Activated T-cell treated with anti-CD3 and anti-CD28 coated beads, Interleukin-2, amount 50 U/mL, for 4 hours (primary cell): ENCODE measurements at regions not wholly inside any gene's neighbourhood (a gene's known extent, or its start where the extent isn't known, plus 50 kb on each side); places are given as distances from the start of the nearest gene placed in this dataset.

Source experiments
- ATAC-seq, 2 donors: fragments of 200-7000 bp; cut with Tn5 transposase; one replicate each; pipeline ENCODE4 v1.10.0; 2021
- DNase-seq: peaks from one replicate; pipeline ENCODE4 v3.0.0-alpha.2; 2020
- H3K27me3 Mint-ChIP-seq: one replicate; pipeline ENCODE4 v1.8.0; 2021; ENCODE audit warnings: low read depth, mixed read lengths
- H3K36me3 Mint-ChIP-seq: one replicate; pipeline ENCODE4 v1.8.0; 2022; ENCODE audit warnings: mixed read lengths; ENCODE audit not compliant: insufficient read depth
- H3K4me1 Mint-ChIP-seq: one replicate; pipeline ENCODE4 v1.8.0; 2021; ENCODE audit warnings: low read depth, mixed read lengths
- H3K4me3 Mint-ChIP-seq: one replicate; pipeline ENCODE4 v1.8.0; 2021; ENCODE audit warnings: mild to moderate bottlenecking, moderate library complexity, mixed read lengths
- H3K9me3 Mint-ChIP-seq: one replicate; pipeline ENCODE4 v1.8.0; 2021; ENCODE audit warnings: mixed read lengths

- Mint-ChIP-seq H3K4me1 (no peaks in the 10 kb centered on the region), H3K9me3 (peaks cover 4% of the 10 kb centered on the region)
- no peak for ATAC-seq
Measured at GRCh38 chr7:47024991-47025390, 556.9 kb downstream of the TNS3 start.

GRCh38 chr7:47008461-47008860 lies 573.5 kb downstream of the TNS3 start:
- H3K36me3 Mint-ChIP-seq = no peaks in the 10 kb centered on the region
- no peak for ATAC-seq
- H3K4me1 Mint-ChIP-seq = no peaks in the 10 kb centered on the region
- H3K9me3 Mint-ChIP-seq = peaks cover 9% of the 10 kb centered on the region
- H3K27me3 Mint-ChIP-seq = no peaks in the 10 kb centered on the region
- no peak overlapping the region for H3K4me3 Mint-ChIP-seq
- no peak for DNase-seq

More at GRCh38 chr7:47024991-47025390, 556.9 kb downstream of the TNS3 start:
- Mint-ChIP-seq H3K36me3 (no peaks in the 10 kb centered on the region), H3K4me3 (no peak overlapping the region), H3K27me3 (no peaks in the 10 kb centered on the region)
- DNase-seq = no peak

GRCh38 chr7:47007471-47007870 lies 574.4 kb downstream of the TNS3 start:
- ATAC-seq (no peak), DNase-seq (no peak)
- Mint-ChIP-seq H3K27me3 (no peaks in the 10 kb centered on the region), H3K4me1 (no peaks in the 10 kb centered on the region), H3K9me3 (peaks cover 9% of the 10 kb centered on the region), H3K36me3 (no peaks in the 10 kb centered on the region), H3K4me3 (no peak overlapping the region)

GRCh38 chr7:47000561-47000960 lies 581.4 kb downstream of the TNS3 start:
- Mint-ChIP-seq H3K36me3 (no peaks in the 10 kb centered on the region), H3K4me1 (no peaks in the 10 kb centered on the region), H3K9me3 (peaks cover 7% of the 10 kb centered on the region), H3K4me3 (no peak overlapping the region), H3K27me3 (no peaks in the 10 kb centered on the region)
- DNase-seq = no peak
- ATAC-seq = no peak

- no peak for ATAC-seq
- Mint-ChIP-seq H3K9me3 (peaks cover 3% of the 10 kb centered on the region), H3K27me3 (no peaks in the 10 kb centered on the region), H3K4me1 (no peaks in the 10 kb centered on the region), H3K36me3 (no peaks in the 10 kb centered on the region), H3K4me3 (no peak overlapping the region)
- DNase-seq = no peak
Measured at GRCh38 chr7:46999866-47000265, 582.0 kb downstream of the TNS3 start.

GRCh38 chr7:46996972-46997371 lies 584.9 kb downstream of the TNS3 start:
- H3K27me3 Mint-ChIP-seq = no peaks in the 10 kb centered on the region

GRCh38 chr7:46993396-46993795 lies 588.5 kb downstream of the TNS3 start:
- ATAC-seq = no peak
- DNase-seq = no peak
- H3K4me3 Mint-ChIP-seq = no peak overlapping the region
- no peaks in the 10 kb centered on the region for H3K9me3 Mint-ChIP-seq
- no peaks in the 10 kb centered on the region for H3K27me3 Mint-ChIP-seq
- no peaks in the 10 kb centered on the region for H3K4me1 Mint-ChIP-seq
- no peaks in the 10 kb centered on the region for H3K36me3 Mint-ChIP-seq

More at GRCh38 chr7:46996972-46997371, 584.9 kb downstream of the TNS3 start:
- H3K4me3 Mint-ChIP-seq = no peak overlapping the region
- no peaks in the 10 kb centered on the region for H3K36me3 Mint-ChIP-seq
- DNase-seq (no peak), ATAC-seq (no peak)
- H3K9me3 Mint-ChIP-seq = no peaks in the 10 kb centered on the region
- H3K4me1 Mint-ChIP-seq = no peaks in the 10 kb centered on the region

- Mint-ChIP-seq H3K4me1 (no peaks in the 10 kb centered on the region), H3K4me3 (no peak overlapping the region), H3K27me3 (no peaks in the 10 kb centered on the region), H3K36me3 (no peaks in the 10 kb centered on the region), H3K9me3 (no peaks in the 10 kb centered on the region)
- DNase-seq (no peak), ATAC-seq (no peak)
Measured at GRCh38 chr7:46990761-46991160, 591.1 kb downstream of the TNS3 start.

- no peaks in the 10 kb centered on the region for H3K27me3 Mint-ChIP-seq
- H3K4me1 Mint-ChIP-seq = no peaks in the 10 kb centered on the region
- no peak overlapping the region for H3K4me3 Mint-ChIP-seq
- no peak for DNase-seq
- no peaks in the 10 kb centered on the region for H3K36me3 Mint-ChIP-seq
- ATAC-seq = no peak
- peaks cover 3% of the 10 kb centered on the region for H3K9me3 Mint-ChIP-seq
Measured at GRCh38 chr7:46989247-46989646, 592.7 kb downstream of the TNS3 start.

- no peak for DNase-seq
- no peaks in the 10 kb centered on the region for H3K36me3 Mint-ChIP-seq
Measured at GRCh38 chr7:46982928-46983327, 599.0 kb downstream of the TNS3 start.

GRCh38 chr7:46979439-46979838 lies 602.5 kb downstream of the TNS3 start:
- ATAC-seq = no peak
- Mint-ChIP-seq H3K27me3 (no peaks in the 10 kb centered on the region), H3K4me1 (no peaks in the 10 kb centered on the region), H3K9me3 (peaks cover 5% of the 10 kb centered on the region), H3K36me3 (no peaks in the 10 kb centered on the region), H3K4me3 (no peak overlapping the region)
- no peak for DNase-seq

More at GRCh38 chr7:46982928-46983327, 599.0 kb downstream of the TNS3 start:
- H3K4me3 Mint-ChIP-seq = no peak overlapping the region
- no peaks in the 10 kb centered on the region for H3K4me1 Mint-ChIP-seq
- H3K27me3 Mint-ChIP-seq = no peaks in the 10 kb centered on the region
- no peak for ATAC-seq
- H3K9me3 Mint-ChIP-seq = peaks cover 9% of the 10 kb centered on the region

- no peaks in the 10 kb centered on the region for H3K4me1 Mint-ChIP-seq
- H3K9me3 Mint-ChIP-seq = peaks cover 1% of the 10 kb centered on the region
- no peak overlapping the region for H3K4me3 Mint-ChIP-seq
- H3K27me3 Mint-ChIP-seq = no peaks in the 10 kb centered on the region
- no peak for ATAC-seq
- H3K36me3 Mint-ChIP-seq = no peaks in the 10 kb centered on the region
- no peak for DNase-seq
Measured at GRCh38 chr7:46975493-46975892, 606.4 kb downstream of the TNS3 start.

- H3K4me1 Mint-ChIP-seq = no peaks in the 10 kb centered on the region
Measured at GRCh38 chr7:46972205-46972604, 609.7 kb downstream of the TNS3 start.

GRCh38 chr7:46970476-46970875 lies 611.4 kb downstream of the TNS3 start:
- Mint-ChIP-seq H3K4me1 (no peaks in the 10 kb centered on the region), H3K36me3 (no peaks in the 10 kb centered on the region), H3K4me3 (no peak overlapping the region), H3K9me3 (peaks cover 11% of the 10 kb centered on the region), H3K27me3 (no peaks in the 10 kb centered on the region)
- no peak for ATAC-seq
- DNase-seq = no peak

More at GRCh38 chr7:46972205-46972604, 609.7 kb downstream of the TNS3 start:
- DNase-seq = no peak
- H3K4me3 Mint-ChIP-seq = no peak overlapping the region
- no peaks in the 10 kb centered on the region for H3K36me3 Mint-ChIP-seq
- peaks cover 3% of the 10 kb centered on the region for H3K9me3 Mint-ChIP-seq
- no peaks in the 10 kb centered on the region for H3K27me3 Mint-ChIP-seq
- ATAC-seq = no peak

- H3K4me1 Mint-ChIP-seq = no peaks in the 10 kb centered on the region
- H3K36me3 Mint-ChIP-seq = no peaks in the 10 kb centered on the region
- no peak for ATAC-seq
Measured at GRCh38 chr7:46970131-46970430, 611.8 kb downstream of the TNS3 start.

More at GRCh38 chr7:46970131-46970430, 611.8 kb downstream of the TNS3 start:
- Mint-ChIP-seq H3K27me3 (no peaks in the 10 kb centered on the region), H3K4me3 (no peak overlapping the region), H3K9me3 (peaks cover 15% of the 10 kb centered on the region)
- no peak for DNase-seq
